HepG2 (cell line): ENCODE measurements at regions not wholly inside any gene's neighbourhood (a gene's known extent, or its start where the extent isn't known, plus 50 kb on each side); places are given as distances from the start of the nearest gene placed in this dataset.

Source experiments
- ATAC-seq: fragments of 200-7000 bp; cut with Tn5 transposase; 3 replicates; pipeline ENCODE4 v1.9.1; 2020; ENCODE audit warnings: mild to moderate bottlenecking, moderate library complexity
- BruUV-seq: library from RNA; stranded (reverse); fragments of 400-500 nt; replicated peaks from 2 replicates; lab custom pipeline; 2021; lab: Mats Ljungman, UMichigan
- CTCF ChIA-PET: fragments of 300-600 bp; formaldehyde crosslinking; extraction: SDS; loops from one replicate; lab custom pipeline; 2021; ENCODE audit warnings: low total read pairs, inconsistent platforms, low intra/inter-chr PET ratio; lab: Yijun Ruan, JAX
- POLR2A ChIA-PET: fragments of 350-600 bp; sonication (Branson Sonifier 250); formaldehyde crosslinking; loops from one replicate; lab custom pipeline; 2020; ENCODE audit warnings: antibody characterized with exemption, inconsistent platforms; lab: Yijun Ruan, JAX
- DNase-seq: peaks from one replicate; pipeline ENCODE4 v3.0.0-alpha.2; 2015; ENCODE audit warnings: low spot score
- FAIRE-seq: peaks from 3 replicates; lab custom pipeline; 2011; peaks lifted over from hg19 to GRCh38; lab: Jason Lieb, UNC
- H2AFZ ChIP-seq: one replicate; pipeline ENCODE4 v1.6.1; 2011; ENCODE audit warnings: low read length, inconsistent platforms
- H3K27ac ChIP-seq: fragments of 300-600 bp; 3 replicates; pipeline ENCODE4 v1.8.0; 2011; ENCODE audit warnings: mixed run types, mild to moderate bottlenecking, mixed read lengths, low read length, inconsistent platforms; ENCODE audit not compliant: insufficient read depth; ENCODE audit errors: extremely low read length
- H3K27me3 ChIP-seq, 2 experiments: fragments of 200-600 bp in 1 of 2; 2 replicates in 1 of 2; 3 replicates in 1 of 2; pipeline versions ENCODE4 v1.6.0 to v1.8.0; 2011; ENCODE audit warnings: low read length in 2 of 2, mild to moderate bottlenecking in 2 of 2, moderate library complexity in 2 of 2, inconsistent platforms in 1 of 2; ENCODE audit not compliant: insufficient read depth in 2 of 2, control insufficient read depth in 1 of 2
- H3K36me3 ChIP-seq, 2 experiments: fragments of 200-600 bp in 1 of 2; replicated peaks in 1 of 2; 2 replicates in 1 of 2; 3 replicates in 1 of 2; pipeline versions ENCODE4 v1.5.1 to v1.8.0; 2011; ENCODE audit warnings: low read length in 2 of 2, inconsistent platforms in 1 of 2; ENCODE audit not compliant: insufficient read depth in 2 of 2, control insufficient read depth in 1 of 2
- H3K4me1 ChIP-seq: 2 replicates; pipeline ENCODE4 v1.5.1; 2012; ENCODE audit warnings: low read length, inconsistent platforms; ENCODE audit not compliant: insufficient read depth
- H3K4me2 ChIP-seq: 2 replicates; pipeline ENCODE4 v1.6.0; 2011; ENCODE audit warnings: low read depth, low read length, inconsistent platforms
- H3K4me3 ChIP-seq, 3 experiments: fragments of 200-600 bp in 1 of 3; sonication (generic), shearing (Covaris generic) in 1 of 3; replicated peaks in 1 of 3; 2 replicates each; pipeline ENCODE4 v1.5.1; 2011 to 2016; ENCODE audit warnings: low read length in 3 of 3, inconsistent platforms in 2 of 3, low read depth in 2 of 3, mild to moderate bottlenecking in 2 of 3, control low read depth in 1 of 3, mixed read lengths in 1 of 3; ENCODE audit not compliant: insufficient read depth in 1 of 3
- H3K79me2 ChIP-seq: one replicate; pipeline ENCODE4 v1.6.1; 2011; ENCODE audit warnings: low read length, inconsistent platforms; ENCODE audit not compliant: insufficient read depth
- H3K9ac ChIP-seq: 2 replicates; pipeline ENCODE4 v1.6.0; 2011; ENCODE audit warnings: mild to moderate bottlenecking, low read depth, low read length, inconsistent platforms; ENCODE audit not compliant: insufficient read depth
- H3K9me3 ChIP-seq: 2 replicates; pipeline ENCODE4 v1.5.1; 2012; ENCODE audit warnings: mild to moderate bottlenecking, low read length
- H4K20me1 ChIP-seq: 2 replicates; pipeline ENCODE4 v1.6.0; 2011; ENCODE audit warnings: inconsistent platforms, mild to moderate bottlenecking, low read length, moderate library complexity; ENCODE audit not compliant: insufficient read depth
- RBAK ChIP-seq: sonication (generic); formaldehyde crosslinking; IDR thresholded peaks from 2 replicates; pipeline ENCODE4 v1.5.1; 2020; ENCODE audit warnings: mild to moderate bottlenecking, missing genetic modification reagents
- ZNF292 ChIP-seq: sonication (generic); formaldehyde crosslinking; IDR thresholded peaks from 2 replicates; pipeline ENCODE4 v1.8.1; 2022; ENCODE audit warnings: mild to moderate bottlenecking, low read depth, missing genetic modification reagents, borderline replicate concordance
- ZNF34 ChIP-seq: sonication (generic); formaldehyde crosslinking; IDR thresholded peaks from 2 replicates; pipeline ENCODE4 v1.4.0; 2020; ENCODE audit warnings: mild to moderate bottlenecking, missing genetic modification reagents, borderline replicate concordance
- ZNF768 ChIP-seq: sonication (generic); formaldehyde crosslinking; IDR thresholded peaks from 2 replicates; pipeline ENCODE4 v1.4.0; 2020; ENCODE audit warnings: missing genetic modification reagents
- WGBS: methylation state at CpG from one replicate; pipeline ENCODE4 v1.1.6; 2017; ENCODE audit warnings: low lambda C conversion rate; 5-methylcytosine and 5-hydroxymethylcytosine counted together
- in situ Hi-C: cut with HindIII; loops from 2 replicates; pipeline ENCODE4 v1.10.0; 2017; ENCODE audit warnings: low pct_unique_long_range_greater_than_20kb; ENCODE audit not compliant: extremely low pct_ligation_motif_present
- intact Hi-C: fragments of 100-400 bp; cut with micrococcal nuclease; formaldehyde crosslinking; loops from one replicate; pipeline ENCODE4 v1.10.0; 2022; ENCODE audit not compliant: unreplicated experiment
- TF ChIP-seq, protein P1 (sequence below): IDR thresholded peaks from 2 replicates; pipeline ENCODE4 v1.6.1; 2016; ENCODE audit warnings: missing compliant biosample characterization, missing genetic modification reagents, borderline replicate concordance

GRCh38 chr14:104383088-104383995 lies 196.2 kb upstream of the C14orf180 start:
- Histone ChIP-seq H3K36me3 (no peaks in the 10 kb centered on the region), H3K4me2 (no peak overlapping the region), H3K79me2 (no peaks in the 10 kb centered on the region), H3K4me1 (no peaks in the 10 kb centered on the region), H3K9me3 (no peaks in the 10 kb centered on the region), H2AFZ (no peak overlapping the region), H4K20me1 (no peaks in the 10 kb centered on the region), H3K27ac (no peak overlapping the region), H3K4me3 (no peak overlapping the region)
- WGBS = 2% methylated on average over 18 of the region's 26 CpGs
- ChIA-PET POLR2A (no interaction called here), CTCF (no interaction called here)
- in situ Hi-C loops = no loop called here
- DNase-seq = no peak
- no peak; the same call in 2 of the 3 replicates for ATAC-seq
- no peak for FAIRE-seq
- no TSS peak for BruUV-seq
- no peak for TF ChIP-seq ZNF292
- no peak for TF ChIP-seq ZNF768 (CRISPR knock-in tag)
- TF ChIP-seq, protein P1, sequence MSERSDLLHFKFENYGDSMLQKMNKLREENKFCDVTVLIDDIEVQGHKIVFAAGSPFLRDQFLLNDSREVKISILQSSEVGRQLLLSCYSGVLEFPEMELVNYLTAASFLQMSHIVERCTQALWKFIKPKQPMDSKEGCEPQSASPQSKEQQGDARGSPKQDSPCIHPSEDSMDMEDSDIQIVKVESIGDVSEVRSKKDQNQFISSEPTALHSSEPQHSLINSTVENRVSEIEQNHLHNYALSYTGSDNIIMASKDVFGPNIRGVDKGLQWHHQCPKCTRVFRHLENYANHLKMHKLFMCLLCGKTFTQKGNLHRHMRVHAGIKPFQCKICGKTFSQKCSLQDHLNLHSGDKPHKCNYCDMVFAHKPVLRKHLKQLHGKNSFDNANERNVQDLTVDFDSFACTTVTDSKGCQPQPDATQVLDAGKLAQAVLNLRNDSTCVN = no peak
- TF ChIP-seq ZNF34 (CRISPR knock-in tag) = no peak
- TF ChIP-seq RBAK (CRISPR knock-in tag) = no peak
- TF ChIP-seq, all 625 proteins: peak for 0
- H3K9ac ChIP-seq = no peak overlapping the region
- intact Hi-C loops = no loop called here
- H3K27me3 ChIP-seq = peaks cover 13 to 74% of the 10 kb centered on the region in 2 experiments; a peak in 4 of 5 replicates
